Spleen (tissue), 11 donors: ENCODE measurements at regions not wholly inside any gene's neighbourhood (a gene's known extent, or its start where the extent isn't known, plus 50 kb on each side); places are given as distances from the start of the nearest gene placed in this dataset.

Source experiments
- DNase-seq: peaks from one replicate; pipeline ENCODE4 v3.0.0-alpha.2; 2020
- H3K27ac ChIP-seq, 8 donors: fragments of 200-600 bp; sonication (generic) in 7 of 8; 1 replicate in 4 of 8; 2 replicates in 4 of 8; pipeline versions ENCODE4 v1.5.0 to v1.8.0; 2016 to 2021; ENCODE audit warnings: inconsistent platforms in 4 of 8, mild to moderate bottlenecking in 4 of 8, moderate library complexity in 1 of 8
- H3K27me3 ChIP-seq, 7 donors: fragments of 200-600 bp; sonication (generic) in 6 of 7; replicated peaks in 1 of 7; 1 replicate in 4 of 7; 2 replicates in 3 of 7; pipeline versions ENCODE4 v1.5.0 to v1.8.0; 2016 to 2021; ENCODE audit warnings: inconsistent platforms in 3 of 7, mild to moderate bottlenecking in 1 of 7
- H3K36me3 ChIP-seq, 6 donors: fragments of 200-600 bp; sonication (generic) in 5 of 6; 1 replicate in 4 of 6; 2 replicates in 2 of 6; pipeline versions ENCODE4 v1.5.0 to v1.8.0; 2016 to 2021; ENCODE audit warnings: inconsistent platforms in 2 of 6
- H3K4me1 ChIP-seq, 6 donors: fragments of 200-600 bp; sonication (generic) in 5 of 6; 1 replicate in 3 of 6; 2 replicates in 3 of 6; pipeline versions ENCODE4 v1.5.0 to v1.8.0; 2016 to 2021; ENCODE audit warnings: inconsistent platforms in 3 of 6
- H3K4me3 ChIP-seq, 8 donors: fragments of 200-600 bp; sonication (generic) in 7 of 8; 1 replicate in 4 of 8; 2 replicates in 4 of 8; pipeline versions ENCODE4 v1.5.0 to v1.8.0; 2016 to 2021; ENCODE audit warnings: inconsistent platforms in 4 of 8, mild to moderate bottlenecking in 4 of 8, moderate library complexity in 2 of 8
- H3K9me3 ChIP-seq, 8 donors: fragments of 200-600 bp; sonication (generic) in 7 of 8; 1 replicate in 4 of 8; 2 replicates in 4 of 8; pipeline versions ENCODE4 v1.5.0 to v1.8.0; 2016 to 2021; ENCODE audit warnings: inconsistent platforms in 4 of 8
- CTCF ChIP-seq, 11 experiments: fragments of 200-600 bp in 7 of 11; fragments of 450-650 bp in 4 of 11; sonication (generic) in 4 of 11; IDR thresholded peaks in 8 of 11; conservative IDR thresholded peaks in 3 of 11; 1 replicate in 7 of 11; 2 replicates in 4 of 11; pipeline versions ENCODE4 v1.4.0 to v1.8.0; 2016 to 2021; ENCODE audit warnings: antibody characterized with exemption in 11 of 11, inconsistent platforms in 4 of 11, mild to moderate bottlenecking in 1 of 11
- POLR2A ChIP-seq, 3 donors: fragments of 450-650 bp; IDR thresholded peaks; one replicate each; pipeline ENCODE4 v1.5.1; 2017; ENCODE audit warnings: antibody characterized with exemption in 3 of 3, mild to moderate bottlenecking in 1 of 3
- POLR2AphosphoS5 ChIP-seq, 3 donors: sonication (generic); formaldehyde crosslinking; IDR thresholded peaks; one replicate each; pipeline ENCODE4 v1.5.1; 2017; ENCODE audit warnings: antibody characterized with exemption in 3 of 3
- WGBS, 5 donors: extraction: QIAGEN DNeasy Blood & Tissue Kit in 3 of 5; methylation state at CpG; one replicate each; pipeline versions ENCODE4 v1.1.5 to v1.1.7; 2013 to 2018; 5-methylcytosine and 5-hydroxymethylcytosine counted together
- intact Hi-C: fragments of 100-400 bp; cut with DNase I; formaldehyde crosslinking; loops from one replicate; pipeline ENCODE4 v1.15.0; 2023; ENCODE audit warnings: low total_unique reads
- donor health status: healthy with polysubstance abuse.
- donor health status: DM: no; HTN: no; CAD: no; lungs with moderate emphysema.
- donor health status: DM: no; HTN: no; CAD: no.
- donor health status: Bipolar disorder and iron deficiency.
- donor health status: healthy.
- donor health status: DM: no; HTN: no; CAD: no.
- donor health status: DM: yes; HTN: yes; CAD: no.

DNA sequence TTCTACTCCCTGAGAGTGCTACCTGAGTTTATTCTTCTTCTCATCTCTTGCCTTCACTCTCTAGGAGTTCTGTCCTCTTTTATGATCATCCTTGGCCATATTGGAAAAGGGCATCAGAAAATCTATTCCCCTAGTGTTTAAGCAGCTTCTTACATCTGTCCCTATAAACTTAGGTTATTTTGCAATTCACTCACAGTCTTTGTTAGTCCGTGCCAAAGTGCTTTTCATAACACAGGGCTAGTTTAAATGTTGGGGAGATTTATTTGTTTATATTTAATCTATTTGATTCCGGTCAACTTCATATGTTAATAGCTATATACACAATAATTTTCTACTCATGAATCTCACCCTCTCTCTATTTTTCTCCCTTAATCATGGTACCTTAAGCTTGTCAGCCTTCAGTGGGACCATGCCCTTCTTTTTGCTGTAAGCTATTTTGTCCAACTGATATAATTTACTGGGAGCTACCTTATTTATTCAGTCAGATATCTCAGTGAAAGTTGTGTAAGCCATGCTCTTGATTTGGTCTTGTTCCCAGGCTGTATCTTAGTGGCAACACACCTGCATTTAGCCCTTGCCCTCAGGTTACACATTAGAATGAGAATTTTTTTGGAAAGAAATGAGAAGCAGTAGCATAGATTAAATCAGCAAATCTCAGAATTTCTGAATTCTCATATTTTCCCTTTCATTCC lies 106.3 kb upstream of the SMYD2 start:
- no peaks in the 10 kb centered on the region for H3K9me3 ChIP-seq
- peaks cover 0 to 25% (median 0%) of the 10 kb centered on the region in 7 donors for H3K27me3 ChIP-seq
- no peak for DNase-seq
- intact Hi-C loops, result no loop called here
- H3K27ac ChIP-seq, result no peak overlapping the region
- H3K4me3 ChIP-seq, result no peak overlapping the region
- no peaks in the 10 kb centered on the region for H3K36me3 ChIP-seq
- WGBS, 5 donors, result 23 to 42% (median 31%) methylated on average over 2 of the region's 2 CpGs
- no peaks in the 10 kb centered on the region for H3K4me1 ChIP-seq
- no peak for TF ChIP-seq CTCF (IDR thresholded peaks at IDR 0.05 in 8 of 11, conservative IDR thresholded peaks at IDR 0.05 in 3 of 11)
- no peak for TF ChIP-seq POLR2AphosphoS5 (IDR thresholded peaks at IDR 0.05)
- TF ChIP-seq POLR2A (IDR thresholded peaks at IDR 0.05), result no peak

DNA sequence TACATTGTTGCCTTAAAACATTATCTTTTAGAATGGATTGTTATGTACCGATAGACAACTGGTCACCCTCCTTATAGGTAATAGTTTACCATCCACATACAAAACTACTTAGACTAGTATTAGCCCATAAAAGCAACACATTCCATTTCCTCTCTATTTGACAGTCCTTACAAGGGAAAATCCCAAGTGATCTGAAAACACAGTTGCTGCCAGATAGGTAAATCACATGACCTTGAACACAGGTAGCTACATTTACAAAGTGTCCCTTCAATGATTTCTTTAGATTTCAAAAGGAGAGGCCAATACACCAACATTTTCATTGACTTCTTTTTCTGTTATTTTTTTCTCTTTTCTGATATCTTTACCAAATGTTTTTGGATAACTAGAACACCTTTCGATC lies 102.9 kb upstream of the SMYD2 start:
- Histone ChIP-seq H3K27me3 (peaks cover 0 to 31% (median 0%) of the 10 kb centered on the region in 7 donors), H3K4me3 (no peak overlapping the region), H3K9me3 (peaks cover 0 to 9% (median under 1%) of the 10 kb centered on the region in 8 donors), H3K27ac (no peak overlapping the region), H3K36me3 (no peaks in the 10 kb centered on the region), H3K4me1 (no peaks in the 10 kb centered on the region)
- TF ChIP-seq POLR2AphosphoS5 (IDR thresholded peaks at IDR 0.05) (no peak), CTCF (IDR thresholded peaks at IDR 0.05 in 8 of 11, conservative IDR thresholded peaks at IDR 0.05 in 3 of 11) (no peak), POLR2A (IDR thresholded peaks at IDR 0.05) (no peak)
- DNase-seq, result no peak
- intact Hi-C loops, result no loop called here
- 89 to 98% (median 96%) methylated on average over 2 of the region's 2 CpGs for WGBS, 5 donors

DNA sequence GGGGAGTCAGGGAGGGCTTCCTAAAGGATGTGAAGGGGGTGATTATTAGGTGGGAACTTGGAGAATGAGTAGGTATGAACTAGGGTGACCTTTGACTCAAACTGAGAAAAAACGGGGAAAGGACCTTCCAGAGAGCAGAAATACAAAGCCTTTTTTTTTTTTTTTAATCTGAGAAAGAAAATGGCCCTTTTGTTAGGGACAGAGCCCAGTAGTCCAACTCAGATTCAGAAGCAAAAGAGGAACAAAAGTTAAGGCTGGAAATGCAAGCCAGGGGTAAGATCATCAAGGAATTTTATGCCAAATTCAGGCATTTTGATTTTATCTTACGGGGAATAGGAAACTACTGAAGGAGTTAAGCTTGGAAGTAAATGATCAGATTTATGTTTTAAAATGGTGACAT lies 96.0 kb upstream of the SMYD2 start:
- Histone ChIP-seq H3K4me1 (peaks cover 0 to 10% (median 6%) of the 10 kb centered on the region in 6 donors), H3K4me3 (no peak overlapping the region), H3K27me3 (peaks cover 0 to 69% (median 32%) of the 10 kb centered on the region in 7 donors), H3K27ac (no peak overlapping the region), H3K9me3 (peaks cover 0 to 13% (median 2%) of the 10 kb centered on the region in 8 donors), H3K36me3 (no peaks in the 10 kb centered on the region)
- intact Hi-C loops, result no loop called here
- no peak for DNase-seq
- 56 to 72% (median 66%) methylated on average over 2 of the region's 2 CpGs for WGBS, 5 donors
- no peak for TF ChIP-seq CTCF (IDR thresholded peaks at IDR 0.05 in 8 of 11, conservative IDR thresholded peaks at IDR 0.05 in 3 of 11)
- no peak for TF ChIP-seq POLR2A (IDR thresholded peaks at IDR 0.05)
- no peak for TF ChIP-seq POLR2AphosphoS5 (IDR thresholded peaks at IDR 0.05)

DNA sequence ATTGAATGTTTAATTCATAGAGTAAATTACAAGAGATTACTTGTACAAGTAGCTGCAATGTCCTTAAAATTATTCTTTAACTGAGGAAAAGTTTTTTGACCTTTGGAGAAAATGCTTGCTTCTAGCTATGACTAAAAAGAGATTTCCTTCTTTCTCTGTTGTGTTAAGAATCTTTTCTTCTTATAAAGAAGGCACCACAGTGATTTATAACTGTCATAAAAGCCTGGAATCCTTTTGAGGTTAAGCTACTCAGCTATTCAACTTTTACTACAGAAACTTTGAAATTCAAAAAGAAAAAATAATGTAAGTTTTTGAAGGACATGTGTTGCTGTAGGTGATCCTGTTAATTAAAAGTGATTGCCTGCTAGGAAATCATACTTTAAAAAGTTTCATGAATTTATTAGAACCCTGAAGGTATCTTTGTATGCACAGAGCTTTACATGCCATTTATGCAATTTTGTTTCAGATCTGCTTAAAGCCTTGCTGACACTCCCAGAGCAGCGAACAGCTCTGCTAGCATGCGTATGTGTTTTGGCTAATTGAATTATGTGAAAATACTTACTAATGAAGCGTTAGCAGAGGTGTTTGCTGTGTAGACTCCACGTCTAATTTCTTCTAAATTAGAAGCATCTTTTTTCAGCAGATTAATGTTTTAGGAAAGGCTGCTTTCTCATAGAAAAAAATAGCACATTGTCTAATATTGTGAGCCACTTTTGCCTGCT lies 94.7 kb upstream of the SMYD2 start:
- H3K9me3 ChIP-seq, result peaks cover 0 to 13% (median 2%) of the 10 kb centered on the region in 8 donors
- WGBS, 5 donors, result 42 to 62% (median 51%) methylated on average over 4 of the region's 4 CpGs
- intact Hi-C loops, result no loop called here
- H3K27me3 ChIP-seq, result peaks cover 0 to 71% (median 32%) of the 10 kb centered on the region in 7 donors
- TF ChIP-seq CTCF (IDR thresholded peaks at IDR 0.05 in 8 of 11, conservative IDR thresholded peaks at IDR 0.05 in 3 of 11), result no peak
- no peak for TF ChIP-seq POLR2A (IDR thresholded peaks at IDR 0.05)
- no peak for TF ChIP-seq POLR2AphosphoS5 (IDR thresholded peaks at IDR 0.05)
- peaks cover 0 to 10% (median 6%) of the 10 kb centered on the region in 6 donors for H3K4me1 ChIP-seq
- DNase-seq, result no peak
- H3K27ac ChIP-seq, result no peak overlapping the region
- no peaks in the 10 kb centered on the region for H3K36me3 ChIP-seq
- H3K4me3 ChIP-seq, result no peak overlapping the region
